C4-2B (cell line): ENCODE measurements at regions not wholly inside any gene's neighbourhood (a gene's known extent, or its start where the extent isn't known, plus 50 kb on each side); places are given as distances from the start of the nearest gene placed in this dataset.

Source experiments
- CTCF ChIP-seq: fragments of 450-650 bp; conservative IDR thresholded peaks from 2 replicates; pipeline ENCODE4 v1.5.1; 2017; ENCODE audit warnings: mild to moderate bottlenecking
- ZFX ChIP-seq: fragments of 450-650 bp; IDR thresholded peaks from 2 replicates; pipeline ENCODE4 v1.6.1; 2017

GRCh38 chr3:127385540-127385870 lies 97.7 kb upstream of the PRR20G start:
- TF ChIP-seq CTCF (no peak), ZFX (no peak)
